K562 (cell line): ENCODE measurements at regions not wholly inside any gene's neighbourhood (a gene's known extent, or its start where the extent isn't known, plus 50 kb on each side); places are given as distances from the start of the nearest gene placed in this dataset.
A peak's percentile ranks its signal among the peaks of the same experiment; 100 is the strongest.

Experiments used
- ATAC-seq: fragments of 200-7000 bp; cut with Tn5 transposase; 3 replicates; pipeline ENCODE4 v1.9.1; 2020; ENCODE audit warnings: moderate library complexity
- BruUV-seq: library from RNA; stranded (reverse); fragments of 400-500 nt; replicated peaks from 2 replicates; lab custom pipeline; 2021; lab: Mats Ljungman, UMichigan
- CTCF ChIA-PET: fragments of 300-600 bp; formaldehyde crosslinking; extraction: SDS; loops from one replicate; lab custom pipeline; 2021; ENCODE audit warnings: low intra/inter-chr PET ratio; lab: Yijun Ruan, JAX
- POLR2A ChIA-PET: fragments of 300-600, 350-650 bp; sonication (Branson Sonifier 250); formaldehyde crosslinking; extraction: SDS; loops from one replicate; lab custom pipeline; 2021; ENCODE audit warnings: antibody characterized with exemption, inconsistent platforms; lab: Yijun Ruan, JAX
- DNase-seq, 4 experiments: peaks; one replicate each; pipeline versions ENCODE4 v3.0.0 to v3.0.0-alpha.2; 2011 to 2018; ENCODE audit warnings: low spot score in 3 of 4, mixed read lengths in 3 of 4; ENCODE audit errors: extremely low read depth in 1 of 4
- FAIRE-seq: peaks from 2 replicates; lab custom pipeline; 2011; peaks lifted over from hg19 to GRCh38; lab: Jason Lieb, UNC
- H2AFZ ChIP-seq: 2 replicates; pipeline ENCODE4 v1.6.0; 2011; ENCODE audit warnings: low read depth, low read length, control low read depth, inconsistent platforms
- H3K27ac ChIP-seq: fragments of 200-600 bp; 3 replicates; pipeline ENCODE4 v1.8.0; 2011; ENCODE audit warnings: low read depth, mild to moderate bottlenecking, control low read depth, inconsistent platforms, low read length, moderate library complexity, mixed read lengths; ENCODE audit errors: extremely low read depth
- H3K27me3 ChIP-seq, 2 experiments: fragments of 300-600 bp in 1 of 2; 2 replicates in 1 of 2; 3 replicates in 1 of 2; pipeline versions ENCODE4 v1.6.0 to v1.8.0; 2011; ENCODE audit warnings: inconsistent platforms in 2 of 2, low read length in 2 of 2, mild to moderate bottlenecking in 1 of 2, mixed read lengths in 1 of 2, moderate library complexity in 1 of 2; ENCODE audit not compliant: control insufficient read depth in 2 of 2, insufficient read depth in 2 of 2
- H3K36me3 ChIP-seq: fragments of 300-600 bp; 3 replicates; pipeline ENCODE4 v1.8.0; 2011; ENCODE audit warnings: mild to moderate bottlenecking, low read length, inconsistent platforms; ENCODE audit not compliant: control insufficient read depth, insufficient read depth
- H3K4me1 ChIP-seq, 2 experiments: fragments of 200-600 bp in 1 of 2; replicated peaks in 1 of 2; 2 replicates in 1 of 2; 3 replicates in 1 of 2; pipeline versions ENCODE4 v1.5.1 to v1.8.0; 2011; ENCODE audit warnings: inconsistent platforms in 2 of 2, low read length in 2 of 2, mild to moderate bottlenecking in 1 of 2, mixed read lengths in 1 of 2, moderate library complexity in 1 of 2; ENCODE audit not compliant: control insufficient read depth in 2 of 2, insufficient read depth in 2 of 2
- H3K4me2 ChIP-seq: 2 replicates; pipeline ENCODE4 v1.6.1; 2011; ENCODE audit warnings: low read length, control low read depth, inconsistent platforms, mixed read lengths; ENCODE audit not compliant: insufficient read depth
- H3K4me3 ChIP-seq: fragments of 200-600 bp; sonication (generic), shearing (Covaris generic); 2 replicates; pipeline ENCODE4 v1.5.1; 2016; ENCODE audit warnings: control low read depth, inconsistent platforms
- H3K79me2 ChIP-seq: fragments of 200-600 bp; 3 replicates; pipeline ENCODE4 v1.8.0; 2011; ENCODE audit warnings: low read length, inconsistent platforms; ENCODE audit not compliant: control insufficient read depth, insufficient read depth
- H3K9ac ChIP-seq, 2 experiments: 2 replicates each; pipeline versions ENCODE4 v1.6.0 to v1.6.1; 2011; ENCODE audit warnings: low read depth in 2 of 2, low read length in 2 of 2, control low read depth in 1 of 2, inconsistent platforms in 1 of 2, mild to moderate bottlenecking in 1 of 2, mixed read lengths in 1 of 2; ENCODE audit not compliant: insufficient read depth in 1 of 2
- H3K9me1 ChIP-seq: one replicate; pipeline ENCODE4 v1.6.0; 2011; ENCODE audit warnings: inconsistent platforms, mild to moderate bottlenecking, low read length, moderate library complexity; ENCODE audit not compliant: control insufficient read depth, insufficient read depth
- H3K9me3 ChIP-seq: replicated peaks from 2 replicates; pipeline ENCODE4 v1.5.1; 2011; ENCODE audit warnings: low read depth, low read length, inconsistent platforms; ENCODE audit not compliant: control insufficient read depth, insufficient read depth
- H4K20me1 ChIP-seq: replicated peaks from 2 replicates; pipeline ENCODE4 v1.6.1; 2011; ENCODE audit warnings: low read length, inconsistent platforms, mixed read lengths; ENCODE audit not compliant: control insufficient read depth, insufficient read depth
- ELF1 ChIP-seq: fragments of 200-800 bp; sonication (Bioruptor generic); IDR thresholded peaks from 2 replicates; pipeline ENCODE4 v1.6.1; 2016; ENCODE audit warnings: missing genetic modification characterization, missing compliant biosample characterization
- HNRNPH1 ChIP-seq: fragments of 200-400 bp; formaldehyde crosslinking; optimal IDR thresholded peaks from 2 replicates; pipeline ENCODE3; 2017; ENCODE audit warnings: low read depth, mild to moderate bottlenecking, low read length, moderate library complexity
- NR2C2 ChIP-seq, 2 experiments: fragments of 200-800 bp in 1 of 2; sonication (Bioruptor generic) in 1 of 2; sonication (generic) in 1 of 2; formaldehyde crosslinking in 1 of 2; IDR thresholded peaks; 2 replicates each; pipeline versions ENCODE4 v1.6.1 to v1.8.0; 2016 to 2022; ENCODE audit warnings: mild to moderate bottlenecking in 1 of 2, missing compliant biosample characterization in 1 of 2, missing genetic modification characterization in 1 of 2, missing genetic modification reagents in 1 of 2
- PHF21A ChIP-seq: fragments of 450-650 bp; IDR thresholded peaks from 2 replicates; pipeline ENCODE4 v1.6.1; 2017; ENCODE audit warnings: low read depth, borderline replicate concordance
- POLR2G ChIP-seq: fragments of 200-400 bp; formaldehyde crosslinking; IDR thresholded peaks from 2 replicates; pipeline ENCODE4 v1.6.1; 2017; ENCODE audit warnings: low read depth, mild to moderate bottlenecking, antibody characterized with exemption, low read length, moderate library complexity
- SMARCA5 ChIP-seq: fragments of 450-650 bp; IDR thresholded peaks from 2 replicates; pipeline ENCODE4 v1.6.1; 2016
- SMC3 ChIP-seq: conservative IDR thresholded peaks from 2 replicates; pipeline ENCODE4 v1.6.1; 2011; ENCODE audit warnings: low read depth, low read length, improper control_type of control experiment; ENCODE audit not compliant: insufficient read depth
- VEZF1 ChIP-seq: fragments of 200-800 bp; sonication (Bioruptor generic); IDR thresholded peaks from 2 replicates; pipeline ENCODE4 v1.6.1; 2017; ENCODE audit warnings: missing genetic modification characterization, missing compliant biosample characterization
- ZC3H4 ChIP-seq: sonication (generic); formaldehyde crosslinking; IDR thresholded peaks from 2 replicates; pipeline ENCODE4 v1.9.0; 2021; ENCODE audit warnings: missing genetic modification reagents, borderline replicate concordance
- ZNF354B ChIP-seq: fragments of 250-450 bp; sonication (Bioruptor Pico); IDR thresholded peaks from 2 replicates; pipeline ENCODE4 v1.4.0; 2020
- ZNF551 ChIP-seq: fragments of 250-450 bp; sonication (Bioruptor Pico); IDR thresholded peaks from 2 replicates; pipeline ENCODE4 v1.5.0; 2021; ENCODE audit warnings: mild to moderate bottlenecking, moderate library complexity
- ZNF644 ChIP-seq: fragments of 200-800 bp; sonication (Bioruptor generic); IDR thresholded peaks from 2 replicates; pipeline ENCODE4 v1.6.1; 2016; ENCODE audit warnings: low read depth, missing genetic modification characterization, missing compliant biosample characterization
- ZNF717 ChIP-seq: fragments of 250-450 bp; sonication (Bioruptor Pico); IDR thresholded peaks from 2 replicates; pipeline ENCODE4 v1.5.0; 2021
- WGBS: fragments of 100-300 bp; shearing (Covaris generic); methylation state at CpG from one replicate; pipeline ENCODE4 v1.1.6; 2016; ENCODE audit warnings: low coverage, mixed read lengths; ENCODE audit not compliant: insufficient coverage; ENCODE audit errors: missing lambda C conversion rate; 5-methylcytosine and 5-hydroxymethylcytosine counted together
- in situ Hi-C: fragments of 300-500 bp; cut with MboI; formaldehyde crosslinking; loops from 4 replicates; pipeline ENCODE4 v1.15.0; 2018; ENCODE audit warnings: inconsistent platforms, mixed read lengths
- intact Hi-C: fragments of 100-400 bp; cut with micrococcal nuclease; formaldehyde crosslinking; loops from 2 replicates; pipeline ENCODE4 v1.14.2; 2022

GRCh38 chr10:78557433-78557925, 511.3 kb upstream of the ZMIZ1 start:
- DNase-seq (no peak), FAIRE-seq (peak; percentile 65), ATAC-seq (no peak)
- no TSS peak for BruUV-seq
- Histone ChIP-seq H2AFZ (no peak overlapping the region), H3K4me3 (no peak overlapping the region), H3K4me2 (no peak overlapping the region), H3K4me1 (no peaks in the 10 kb centered on the region), H3K9me3 (no peaks in the 10 kb centered on the region), H3K9ac (no peak overlapping the region), H4K20me1 (no peaks in the 10 kb centered on the region; the same call in 1 of the 2 replicates), H3K79me2 (no peaks in the 10 kb centered on the region), H3K36me3 (no peaks in the 10 kb centered on the region), H3K27me3 (peaks cover 2 to 31% of the 10 kb centered on the region in 2 experiments; a peak in 2 of 5 replicates), H3K9me1 (no peaks in the 10 kb centered on the region), H3K27ac (no peak overlapping the region)
- intact Hi-C loops = no loop called here
- ChIA-PET POLR2A (interaction anchor here (0.8 kb wide), 1 partner anchor 11 kb away, joined by 4 read pairs; no protein-coding TSS in a partner anchor), CTCF (no interaction called here)
- 0% methylated on average over 2 of the region's 2 CpGs for WGBS
- no peak for TF ChIP-seq HNRNPH1
- no peak for TF ChIP-seq ELF1
- no peak for TF ChIP-seq ZNF717 (CRISPR knock-in tag)
- TF ChIP-seq ZC3H4 (CRISPR knock-in tag) = no peak
- no peak for TF ChIP-seq POLR2G
- TF ChIP-seq NR2C2 (CRISPR knock-in tag; IDR thresholded peaks at IDR 0.05) = no peak
- TF ChIP-seq NR2C2 (tag; IDR thresholded peaks at IDR 0.05) = no peak
- TF ChIP-seq ZNF551 (CRISPR knock-in tag) = no peak
- TF ChIP-seq VEZF1 (CRISPR knock-in tag) = no peak
- no peak for TF ChIP-seq ZNF644
- TF ChIP-seq SMARCA5 = no peak
- no peak for TF ChIP-seq ZNF354B (CRISPR knock-in tag)
- TF ChIP-seq PHF21A = no peak
- no peak for TF ChIP-seq SMC3
- in situ Hi-C loops = no loop called here
